GM13976 (cell line): ENCODE measurements at regions not wholly inside any gene's neighbourhood (a gene's known extent, or its start where the extent isn't known, plus 50 kb on each side); places are given as distances from the start of the nearest gene placed in this dataset.

Experiments used
- DNase-seq: peaks from one replicate; pipeline ENCODE4 v3.0.0; 2012; ENCODE audit warnings: low spot score
- CTCF ChIP-seq: IDR thresholded peaks from 2 replicates; pipeline ENCODE4 v1.5.1; 2012; ENCODE audit warnings: borderline replicate concordance, mild to moderate bottlenecking; ENCODE audit not compliant: insufficient read depth; ENCODE audit errors: extremely low read depth, missing control alignments, control extremely low read depth
- in situ Hi-C: fragments of 300-500 bp; cut with MboI; formaldehyde crosslinking; loops from one replicate; pipeline ENCODE4 v1.12.0; 2022; ENCODE audit warnings: low sequenced_read_pairs, mixed read lengths, inconsistent platforms; ENCODE audit not compliant: unreplicated experiment

GRCh38 chr5:166369346-166369745 lies 1922.1 kb upstream of the WWC1 start:
- TF ChIP-seq CTCF: no peak
- in situ Hi-C loops: no loop called here
- no peak for DNase-seq

- no peak for DNase-seq
- TF ChIP-seq CTCF: no peak
- in situ Hi-C loops: no loop called here
Observed at GRCh38 chr5:166369807-166370206, 1921.6 kb upstream of the WWC1 start.

GRCh38 chr5:166370928-166371690 lies 1920.3 kb upstream of the WWC1 start:
- no peak for DNase-seq
- TF ChIP-seq CTCF: no peak
- in situ Hi-C loops: no loop called here

GRCh38 chr5:166373817-166374216 lies 1917.6 kb upstream of the WWC1 start:
- no peak for DNase-seq
- TF ChIP-seq CTCF: no peak
- in situ Hi-C loops: no loop called here

GRCh38 chr5:166377756-166378155 lies 1913.7 kb upstream of the WWC1 start:
- TF ChIP-seq CTCF: no peak
- DNase-seq: no peak
- in situ Hi-C loops: no loop called here

GRCh38 chr5:166379517-166379916 lies 1911.9 kb upstream of the WWC1 start:
- in situ Hi-C loops: no loop called here
- TF ChIP-seq CTCF: no peak
- no peak for DNase-seq

- DNase-seq: no peak
- in situ Hi-C loops: no loop called here
Observed at GRCh38 chr5:166382031-166382430, 1909.4 kb upstream of the WWC1 start.

More at GRCh38 chr5:166382031-166382430, 1909.4 kb upstream of the WWC1 start:
- TF ChIP-seq CTCF: no peak
